PC-9 (cell line): ENCODE measurements at regions not wholly inside any gene's neighbourhood (a gene's known extent, or its start where the extent isn't known, plus 50 kb on each side); places are given as distances from the start of the nearest gene placed in this dataset.

ENCODE experiments used
- CTCF ChIP-seq: fragments of 200-600 bp; sonication (generic); conservative IDR thresholded peaks from 2 replicates; pipeline ENCODE4 v1.6.1; 2017; ENCODE audit warnings: mixed run types, antibody characterized with exemption, mild to moderate bottlenecking, moderate library complexity
- EZH2 ChIP-seq: fragments of 200-600 bp; sonication (generic); IDR thresholded peaks from 2 replicates; pipeline ENCODE4 v1.8.0; 2017; ENCODE audit warnings: antibody characterized with exemption, low read depth

GRCh38 chr7:116113310-116113709 lies 82.7 kb upstream of the TFEC start:
- no peak for TF ChIP-seq CTCF
- TF ChIP-seq EZH2 = no peak
